ENCODE measurements at regions not wholly inside any gene's neighbourhood (a gene's known extent, or its start where the extent isn't known, plus 50 kb on each side); places are given as distances from the start of the nearest gene placed in this dataset.

GRCh38 chr19:21612403-21612872 lies 107.0 kb downstream of the ZNF429 start:
- no peak for DNase-seq
- ATAC-seq = no peak
- intact Hi-C loops (cut with DNase I) = no loop called here
- no peaks in the 10 kb centered on the region for H3K27me3 ChIP-seq
- 68 to 70% methylated on average over 1 of the region's 1 CpG for WGBS, 2 donors
- peaks cover 0 to 6% (median 0%) of the 10 kb centered on the region in 3 donors for H3K4me1 ChIP-seq
- peak overlapping the region in 2 of 4 donors; percentile 31 to 35 for H3K27ac ChIP-seq
- FAIRE-seq = no peak
- H3K36me3 ChIP-seq = no peaks in the 10 kb centered on the region
- TF ChIP-seq CTCF (IDR thresholded peaks at IDR 0.05) = no peak
- H3K9me3 ChIP-seq = no peaks in the 10 kb centered on the region
- H3K4me3 ChIP-seq = no peak overlapping the region

DNA sequence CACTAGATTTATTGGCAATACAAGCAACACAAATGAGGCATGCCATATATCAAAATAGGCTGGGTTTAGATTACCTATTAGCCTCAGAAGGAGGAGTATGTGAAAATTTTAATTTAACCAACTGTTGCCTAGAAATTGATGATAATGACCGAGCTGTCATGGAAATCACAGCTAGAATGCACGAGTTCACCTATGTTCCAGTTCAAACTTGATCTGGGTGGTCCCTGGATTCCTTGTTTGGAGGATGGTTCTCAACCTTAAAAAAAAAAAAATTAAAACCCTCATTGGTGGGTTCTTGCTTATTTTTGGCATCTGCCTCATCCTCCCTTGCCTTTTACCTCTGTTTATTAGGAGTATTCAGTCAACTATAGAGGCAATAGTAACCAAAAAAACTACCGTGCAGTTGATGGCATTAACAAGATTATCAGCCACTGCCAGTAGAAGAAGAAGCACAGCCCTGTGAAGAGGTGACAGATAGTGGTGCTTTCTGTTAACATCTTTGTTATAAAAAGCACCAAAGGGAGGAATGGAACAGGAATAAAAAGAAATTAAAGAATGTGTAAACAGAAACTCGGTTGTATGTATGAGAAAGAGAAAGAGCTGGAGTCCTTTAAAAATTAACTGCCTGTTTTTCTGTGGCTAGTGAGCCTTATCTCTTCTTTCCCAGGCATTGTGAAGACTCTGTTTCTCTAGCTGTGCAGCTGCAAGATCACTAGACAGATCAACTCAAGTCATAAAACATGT lies 106.4 kb downstream of the ZNF429 start:
- Histone ChIP-seq H3K27me3 (no peaks in the 10 kb centered on the region), H3K4me1 (peaks cover 0 to 6% (median 0%) of the 10 kb centered on the region in 3 donors), H3K4me3 (no peak overlapping the region), H3K27ac (peak overlapping the region in 2 of 4 donors; percentile 35 to 46), H3K9me3 (no peaks in the 10 kb centered on the region), H3K36me3 (no peaks in the 10 kb centered on the region)
- intact Hi-C loops (cut with DNase I) = no loop called here
- ATAC-seq = peak in 1 of 4 donors; percentile 54
- WGBS, 2 donors = 42 to 55% methylated on average over 4 of the region's 4 CpGs
- TF ChIP-seq CTCF (IDR thresholded peaks at IDR 0.05) = no peak
- DNase-seq = no peak
- FAIRE-seq = no peak

DNA sequence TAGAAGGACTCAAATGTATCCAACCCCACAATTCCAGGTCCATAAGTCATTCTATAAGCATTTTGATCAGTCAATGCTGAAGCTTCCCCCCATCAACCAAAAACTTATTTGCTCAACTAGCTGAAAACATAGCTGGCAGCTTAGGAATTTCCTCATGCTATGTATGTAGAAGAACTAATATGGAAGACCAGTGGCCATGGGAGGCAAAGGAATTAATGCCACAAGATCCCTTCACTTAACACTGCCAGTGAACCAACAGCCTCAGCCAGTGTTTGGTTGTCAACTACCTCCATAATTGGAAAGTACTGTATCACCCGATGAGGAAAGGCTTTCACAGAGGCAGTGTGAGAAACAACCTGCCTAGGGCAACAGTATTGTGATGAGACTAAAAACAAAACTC lies 105.4 kb downstream of the ZNF429 start:
- H3K36me3 ChIP-seq = no peaks in the 10 kb centered on the region
- H3K4me3 ChIP-seq = no peak overlapping the region
- intact Hi-C loops (cut with DNase I) = no loop called here
- peak overlapping the region in 1 of 4 donors; percentile 5 for H3K27ac ChIP-seq
- FAIRE-seq = no peak
- no peaks in the 10 kb centered on the region for H3K27me3 ChIP-seq
- WGBS, 2 donors = 93 to 100% methylated on average over 1 of the region's 1 CpG
- no peak for TF ChIP-seq CTCF (IDR thresholded peaks at IDR 0.05)
- ATAC-seq = no peak
- DNase-seq = no peak
- H3K4me1 ChIP-seq = peaks cover 0 to 6% (median 0%) of the 10 kb centered on the region in 3 donors
- no peaks in the 10 kb centered on the region for H3K9me3 ChIP-seq

DNA sequence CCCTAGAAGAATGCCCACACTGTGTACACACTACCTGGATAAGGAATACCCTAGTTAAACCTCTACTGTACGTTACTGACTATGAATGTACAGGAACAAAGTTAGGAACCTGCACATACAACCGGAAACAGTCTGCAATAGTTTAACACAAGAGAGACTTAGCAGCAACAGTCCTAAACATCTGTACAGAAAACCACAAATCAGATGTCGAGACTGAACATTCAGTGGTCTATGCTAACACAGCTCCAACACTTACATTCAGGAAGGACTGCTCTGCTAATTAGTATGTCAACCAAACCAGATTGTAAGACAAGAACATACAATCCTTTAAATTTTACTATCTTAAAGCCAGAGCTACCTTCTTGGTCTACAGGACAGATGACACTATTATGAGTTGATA lies 104.9 kb downstream of the ZNF429 start:
- peaks cover 0 to 7% (median 4%) of the 10 kb centered on the region in 3 donors for H3K4me1 ChIP-seq
- intact Hi-C loops (cut with DNase I) = no loop called here
- H3K36me3 ChIP-seq = no peaks in the 10 kb centered on the region
- peak overlapping the region in 1 of 4 donors; percentile 5 for H3K27ac ChIP-seq
- ATAC-seq (no peak), DNase-seq (no peak), FAIRE-seq (no peak)
- H3K9me3 ChIP-seq = no peaks in the 10 kb centered on the region
- H3K4me3 ChIP-seq = no peak overlapping the region
- H3K27me3 ChIP-seq = no peaks in the 10 kb centered on the region
- no peak for TF ChIP-seq CTCF (IDR thresholded peaks at IDR 0.05)
- 91 to 96% methylated on average over 3 of the region's 3 CpGs for WGBS, 2 donors

DNA sequence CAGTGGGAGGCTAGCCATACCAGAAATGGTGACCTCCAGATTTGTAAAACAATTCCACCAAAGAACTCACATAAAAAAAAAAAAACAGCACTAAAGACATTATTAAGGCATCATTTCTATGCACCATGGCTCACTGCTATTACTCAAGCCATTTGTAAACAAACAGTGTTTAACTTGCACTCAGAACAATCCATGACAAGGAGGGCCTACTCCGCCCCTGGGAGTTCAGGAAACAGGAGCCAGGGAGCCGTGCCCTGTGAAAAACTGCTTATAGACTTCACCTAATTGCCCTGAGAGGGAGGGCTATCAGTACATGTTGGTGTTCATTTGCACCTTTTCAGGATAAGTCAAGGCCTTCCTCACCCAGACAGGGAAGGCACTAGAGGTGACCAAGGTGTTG lies 103.2 kb downstream of the ZNF429 start:
- DNase-seq (no peak), ATAC-seq (no peak), FAIRE-seq (no peak)
- Histone ChIP-seq H3K4me1 (peaks cover 9 to 22% (median 18%) of the 10 kb centered on the region in 3 donors), H3K27ac (peak overlapping the region in 1 of 4 donors; percentile 31), H3K27me3 (no peaks in the 10 kb centered on the region), H3K36me3 (no peaks in the 10 kb centered on the region), H3K9me3 (no peaks in the 10 kb centered on the region), H3K4me3 (no peak overlapping the region)
- TF ChIP-seq CTCF (IDR thresholded peaks at IDR 0.05) = no peak
- 63 to 77% methylated on average over 2 of the region's 2 CpGs for WGBS, 2 donors
- intact Hi-C loops (cut with DNase I) = no loop called here
